ENCODE measurements at regions not wholly inside any gene's neighbourhood (a gene's known extent, or its start where the extent isn't known, plus 50 kb on each side); places are given as distances from the start of the nearest gene placed in this dataset.

GRCh38 chr11:81915045-81915444, 818.6 kb downstream of the FAM181B start:
- H3K9me3 ChIP-seq (replicated peaks in 1 of 3), result no peaks in the 10 kb centered on the region
- intact Hi-C loops (cut with DNase I), result no loop called here
- DNase-seq, result peak in 1 of 7 donors; percentile 1
- no peak overlapping the region for H3K27ac ChIP-seq
- H3K4me1 ChIP-seq (replicated peaks in 1 of 2), result no peaks in the 10 kb centered on the region
- no peaks in the 10 kb centered on the region for H3K27me3 ChIP-seq
- TF ChIP-seq POLR2A (IDR thresholded peaks at IDR 0.05) (no peak), CTCF (IDR thresholded peaks at IDR 0.05) (no peak)
- no peak overlapping the region for H3K4me3 ChIP-seq
- H3K36me3 ChIP-seq (replicated peaks in 1 of 2), result no peaks in the 10 kb centered on the region

- intact Hi-C loops (cut with DNase I), result no loop called here
- no peaks in the 10 kb centered on the region for H3K4me1 ChIP-seq (replicated peaks in 1 of 2)
- H3K27me3 ChIP-seq, result no peaks in the 10 kb centered on the region
- WGBS, 4 donors, result 67 to 94% (median 82%) methylated on average over 1 of the region's 1 CpG
- TF ChIP-seq POLR2A (IDR thresholded peaks at IDR 0.05) (no peak), CTCF (IDR thresholded peaks at IDR 0.05) (no peak)
- no peak for DNase-seq
- no peak overlapping the region for H3K4me3 ChIP-seq
- no peaks in the 10 kb centered on the region for H3K9me3 ChIP-seq (replicated peaks in 1 of 3)
- no peaks in the 10 kb centered on the region for H3K36me3 ChIP-seq (replicated peaks in 1 of 2)
- no peak overlapping the region for H3K27ac ChIP-seq
Observed at GRCh38 chr11:81913793-81914192, 819.9 kb downstream of the FAM181B start.

- no peaks in the 10 kb centered on the region for H3K27me3 ChIP-seq
- H3K27ac ChIP-seq, result no peak overlapping the region
- WGBS, 4 donors, result 47 to 57% (median 55%) methylated on average over 2 of the region's 2 CpGs
- intact Hi-C loops (cut with DNase I), result no loop called here
- H3K9me3 ChIP-seq (replicated peaks in 1 of 3), result no peaks in the 10 kb centered on the region
- no peak overlapping the region for H3K4me3 ChIP-seq
- no peaks in the 10 kb centered on the region for H3K4me1 ChIP-seq (replicated peaks in 1 of 2)
- H3K36me3 ChIP-seq (replicated peaks in 1 of 2), result no peaks in the 10 kb centered on the region
- no peak for DNase-seq
- no peak for TF ChIP-seq POLR2A (IDR thresholded peaks at IDR 0.05)
- no peak for TF ChIP-seq CTCF (IDR thresholded peaks at IDR 0.05)
Observed at GRCh38 chr11:81907996-81908395, 825.7 kb downstream of the FAM181B start.

GRCh38 chr11:81899156-81899555, 834.5 kb downstream of the FAM181B start:
- Histone ChIP-seq H3K27ac (no peak overlapping the region), H3K27me3 (no peaks in the 10 kb centered on the region), H3K9me3 (replicated peaks in 1 of 3) (no peaks in the 10 kb centered on the region), H3K4me3 (no peak overlapping the region), H3K36me3 (replicated peaks in 1 of 2) (no peaks in the 10 kb centered on the region), H3K4me1 (replicated peaks in 1 of 2) (no peaks in the 10 kb centered on the region)
- TF ChIP-seq CTCF (IDR thresholded peaks at IDR 0.05) (no peak), POLR2A (IDR thresholded peaks at IDR 0.05) (no peak)
- 24 to 39% (median 29%) methylated on average over 1 of the region's 1 CpG for WGBS, 4 donors
- no peak for DNase-seq
- intact Hi-C loops (cut with DNase I), result no loop called here

Measured in adrenal gland (tissue), 9 donors.